HG03575 (cell line): ENCODE measurements at regions not wholly inside any gene's neighbourhood (a gene's known extent, or its start where the extent isn't known, plus 50 kb on each side); places are given as distances from the start of the nearest gene placed in this dataset.

Source experiments
- ATAC-seq: cut with Tn5 transposase; IDR thresholded peaks from one replicate; pipeline ENCODE4 v1.9.1; 2021; ENCODE audit not compliant: unreplicated experiment, insufficient number of reproducible peaks, low FRiP score; ENCODE audit errors: extremely low read depth

DNA sequence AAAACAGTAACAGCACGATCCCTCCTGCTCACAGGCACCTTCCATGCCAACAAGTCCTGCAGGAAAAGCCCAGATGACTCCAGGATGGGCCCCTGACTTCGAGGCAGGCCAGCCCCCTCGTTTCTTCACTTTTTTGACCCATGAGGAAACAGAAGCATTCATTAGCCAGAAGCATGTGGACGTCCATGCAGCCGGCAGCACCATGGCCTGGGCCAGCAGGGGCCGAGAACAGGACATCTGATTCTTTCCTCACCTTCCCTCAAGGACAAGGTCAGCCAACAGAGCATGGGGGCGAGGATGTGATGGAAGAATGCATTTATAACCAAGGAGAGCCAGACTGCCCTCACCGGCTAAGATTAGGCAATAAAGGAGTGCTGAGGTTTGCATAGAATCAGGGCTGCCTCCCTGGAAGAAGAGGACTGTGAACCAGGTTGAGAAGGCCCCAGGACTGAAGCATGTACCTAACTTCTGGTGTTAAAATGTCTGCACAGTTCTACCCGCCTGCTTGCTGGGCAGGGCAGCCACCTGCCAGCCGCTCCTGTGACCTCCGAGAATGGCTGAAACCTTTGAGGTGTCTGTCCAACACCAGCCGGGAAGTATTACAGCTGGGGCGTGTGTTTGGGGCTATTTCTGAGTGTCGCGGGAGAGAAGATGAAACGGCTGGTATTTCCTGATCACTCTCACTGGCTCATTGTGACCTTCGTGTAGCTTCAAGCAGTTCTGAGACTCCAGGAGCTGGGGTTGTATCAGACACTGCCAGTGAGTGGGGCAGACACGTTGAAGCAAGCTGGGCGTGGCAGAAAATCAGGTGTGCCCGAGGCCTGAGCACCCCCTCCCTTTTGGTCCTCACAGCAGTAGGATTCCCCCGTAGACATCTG is 94.0 kb upstream of the TNRC6C start:
- ATAC-seq = no peak

DNA sequence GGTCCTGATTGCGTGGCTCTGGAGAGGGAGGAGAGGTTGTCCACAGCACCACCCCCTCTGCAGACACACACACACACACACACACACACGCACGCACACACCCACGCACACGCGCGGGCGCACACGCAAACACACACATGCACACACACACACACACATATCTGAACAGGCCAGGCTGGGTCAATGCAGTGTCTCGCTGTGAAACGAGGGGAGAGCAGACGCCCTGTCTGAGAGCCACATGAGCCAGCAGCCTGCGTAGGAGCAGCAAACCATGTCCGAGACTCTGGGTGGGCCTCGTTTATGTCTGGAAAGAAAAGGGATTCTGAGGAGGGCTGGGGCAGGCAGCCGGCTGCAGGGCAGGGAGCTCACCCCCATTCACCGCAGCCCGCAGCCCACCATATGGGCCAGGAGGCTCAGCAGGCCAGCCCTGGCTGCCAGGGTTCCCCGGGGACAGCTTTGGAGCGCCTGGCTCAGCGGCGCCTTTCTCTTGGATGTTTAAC is 93.3 kb upstream of the TNRC6C start:
- ATAC-seq = no peak

DNA sequence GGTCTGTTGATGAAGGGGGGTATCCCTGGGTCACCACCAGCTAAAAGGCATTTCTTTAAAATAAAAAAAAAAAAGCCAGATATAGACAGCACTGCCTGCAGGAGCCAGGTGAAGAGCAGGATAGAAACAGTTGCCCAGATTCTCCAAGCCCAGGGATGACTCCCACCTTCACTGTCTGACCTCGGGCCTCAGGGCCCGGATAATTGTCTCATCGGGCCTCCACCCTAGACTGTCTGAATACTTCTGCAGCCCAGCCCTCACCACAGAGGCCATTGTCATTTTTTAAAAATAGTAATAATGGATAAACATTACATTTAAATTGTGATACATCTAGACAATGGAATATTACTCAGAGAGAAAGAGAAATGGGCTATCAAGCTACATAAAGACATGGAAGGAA is 92.8 kb upstream of the TNRC6C start:
- ATAC-seq = no peak

DNA sequence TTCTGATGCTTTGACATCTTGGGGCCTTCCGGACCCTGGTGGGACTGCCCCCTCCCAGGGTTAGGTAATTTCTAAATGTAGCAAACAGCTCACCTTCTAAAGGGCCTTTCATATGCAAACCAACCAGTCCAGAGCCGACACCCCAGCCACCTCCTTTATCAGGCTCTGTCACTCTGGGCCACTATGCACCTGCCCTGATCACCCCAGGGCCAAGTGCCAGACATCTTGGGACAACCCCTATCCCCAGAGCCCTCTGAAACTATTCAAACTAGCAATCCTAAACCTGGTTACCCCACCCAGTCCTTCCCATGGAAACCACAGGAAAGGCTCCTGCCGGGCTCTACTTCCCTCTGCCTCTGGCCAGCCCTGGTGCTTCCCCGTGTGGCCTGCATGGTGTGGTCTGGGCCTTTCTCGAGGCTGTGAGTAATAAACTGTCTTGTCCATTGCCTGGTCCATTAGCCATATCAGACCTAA is 91.2 kb upstream of the TNRC6C start:
- no peak for ATAC-seq

DNA sequence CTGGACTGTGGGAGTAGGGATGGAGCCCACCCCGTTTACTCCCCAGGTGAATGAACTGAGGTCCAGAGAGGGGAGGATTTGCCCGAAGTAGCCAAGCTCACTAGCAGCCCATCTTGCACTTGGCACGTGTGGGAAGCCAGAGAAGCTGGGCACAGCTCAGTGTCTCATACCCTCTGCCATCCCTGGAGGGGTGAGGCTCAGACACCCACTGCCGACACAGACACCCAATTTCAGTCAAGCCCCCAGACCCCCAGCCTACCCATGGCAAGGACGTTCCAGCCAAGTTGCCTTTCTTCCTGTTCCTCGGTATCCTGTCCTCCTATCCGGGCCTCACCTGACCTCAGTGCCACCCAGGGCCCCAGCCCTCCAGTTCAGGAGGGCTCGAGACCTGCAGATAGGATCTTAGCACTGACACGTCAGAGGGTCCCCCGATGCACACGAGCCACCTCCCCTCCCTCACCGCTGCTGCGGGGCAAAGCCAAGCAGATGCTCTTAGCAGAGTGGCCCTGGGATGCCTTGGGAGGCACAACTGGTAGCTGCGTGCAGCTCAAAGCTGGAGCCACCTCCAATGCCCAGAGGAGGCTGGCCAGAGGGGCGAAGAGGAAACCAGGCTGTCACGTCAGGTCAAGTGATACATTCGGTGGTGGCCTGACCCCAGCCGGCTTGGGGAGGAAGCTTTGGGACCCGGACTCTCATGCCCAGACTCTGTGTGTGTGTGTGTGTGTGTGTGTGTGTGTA is 90.4 kb upstream of the TNRC6C start:
- ATAC-seq = no peak

GRCh38 chr17:77869041-77869599 is 89.4 kb upstream of the TNRC6C start:
- no peak for ATAC-seq

DNA sequence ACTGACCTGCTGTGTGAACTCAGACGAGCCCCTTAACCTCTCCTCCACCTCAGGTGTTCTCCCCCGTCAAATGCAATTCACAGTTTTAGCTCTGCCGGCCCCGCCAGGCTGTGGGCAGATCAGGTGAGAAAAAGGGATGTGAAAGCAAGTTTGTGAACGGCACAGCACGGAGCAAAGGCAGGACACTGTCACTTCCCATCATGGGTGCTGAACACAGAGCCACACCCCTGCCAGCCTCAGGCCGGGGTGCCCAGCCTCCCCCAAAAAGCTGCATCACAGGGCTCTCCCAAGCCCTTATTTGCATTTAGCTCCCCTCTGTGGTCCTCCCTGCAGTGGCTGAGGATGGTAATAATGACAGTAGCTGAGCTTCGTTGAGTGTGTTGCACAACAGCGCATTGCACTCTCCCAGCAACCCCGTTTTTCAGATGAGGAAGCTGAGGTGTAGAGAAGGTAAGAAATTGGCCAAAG is 88.8 kb upstream of the TNRC6C start:
- peak; percentile 38 for ATAC-seq

DNA sequence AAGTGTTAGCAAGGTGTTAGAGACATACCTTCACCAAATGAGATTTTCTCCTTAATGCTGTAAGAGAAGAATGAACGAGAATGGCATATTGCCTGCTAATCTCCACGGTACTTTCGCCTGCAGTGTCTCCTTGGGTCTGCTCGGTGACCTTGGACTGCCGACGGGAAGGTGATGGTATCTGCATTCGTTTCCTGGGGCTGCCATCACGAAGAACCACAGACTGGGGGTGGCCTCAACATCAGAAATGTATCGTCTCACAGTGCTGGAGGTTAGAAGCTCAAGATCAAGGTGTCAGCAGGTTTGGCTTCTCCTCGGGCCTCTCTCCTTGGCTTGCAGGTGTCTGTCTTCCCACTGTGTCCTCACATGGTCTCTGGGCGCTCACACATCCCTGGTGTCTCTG is 86.3 kb upstream of the TNRC6C start:
- no peak for ATAC-seq

DNA sequence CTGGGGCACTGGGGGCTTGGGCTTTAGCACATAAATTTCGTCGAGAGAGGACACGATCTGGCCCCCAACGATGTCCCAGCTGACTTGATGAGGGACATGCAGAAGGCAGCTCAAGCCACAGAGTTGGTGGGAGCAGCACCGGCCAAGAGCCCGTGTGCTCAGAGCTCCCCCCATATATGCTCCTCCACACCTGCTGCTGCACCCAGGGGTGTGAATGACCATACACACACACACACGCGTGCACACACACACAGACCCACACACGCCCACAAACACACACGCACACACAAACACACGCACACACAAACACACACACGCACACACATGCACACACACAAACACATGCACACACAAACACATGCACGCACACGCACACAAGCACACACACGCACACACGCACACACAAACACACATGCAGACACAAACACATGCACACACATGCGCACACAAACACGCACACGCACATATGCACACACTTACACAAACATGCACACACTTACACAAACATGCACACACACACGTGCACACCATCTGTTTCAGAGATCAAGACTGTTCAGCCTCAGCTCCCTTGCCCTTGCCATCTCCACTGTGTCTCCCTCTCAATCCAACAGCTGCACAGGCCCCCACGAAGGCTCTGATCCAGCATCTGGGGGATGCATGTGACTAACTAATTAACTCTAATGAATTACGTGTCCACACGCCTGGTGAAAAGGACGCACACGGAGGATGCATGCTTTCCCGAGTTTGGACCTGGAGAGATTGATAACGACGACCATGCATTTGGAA is 85.6 kb upstream of the TNRC6C start:
- ATAC-seq = no peak

DNA sequence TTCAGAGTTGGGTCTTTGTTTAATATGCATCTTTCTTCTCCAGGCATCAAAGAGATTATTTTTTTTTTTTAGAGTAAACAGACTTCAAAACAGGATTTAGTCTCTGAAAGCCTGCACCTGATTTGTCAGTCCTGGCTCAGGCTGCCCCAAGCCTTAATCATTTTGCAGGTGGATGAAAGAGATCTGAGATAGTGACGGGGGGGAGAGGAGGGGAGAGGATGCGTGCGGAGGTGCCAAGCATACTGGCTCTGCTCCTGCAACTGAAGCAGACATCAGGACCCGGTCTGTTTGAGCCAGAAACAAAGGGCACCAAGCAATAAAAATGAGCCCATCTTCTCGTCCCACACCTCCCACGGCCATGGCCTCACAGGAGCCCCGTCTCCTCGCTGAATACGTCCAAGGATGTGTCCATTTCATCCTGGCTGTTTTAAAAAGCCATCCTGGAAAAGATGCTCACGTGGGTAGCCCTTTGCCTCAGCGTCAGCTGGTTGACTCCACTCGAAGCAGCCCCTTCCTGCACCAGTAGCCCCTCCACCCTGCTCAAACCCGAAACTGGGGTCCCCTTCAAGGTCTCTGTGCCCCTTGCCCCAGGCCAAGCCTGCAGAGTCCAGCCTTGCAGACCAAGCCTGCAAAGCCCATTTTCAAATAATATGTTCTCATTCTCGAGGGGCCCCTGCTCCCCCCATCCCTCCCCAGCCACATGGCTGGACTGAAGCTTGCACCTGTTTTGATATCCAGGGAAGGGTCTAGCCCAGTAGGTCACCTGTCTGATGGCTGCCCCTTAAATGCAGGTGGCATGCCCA is 84.8 kb upstream of the TNRC6C start:
- ATAC-seq = no peak

- no peak for ATAC-seq
Observed at GRCh38 chr17:77874303-77875050, 84.0 kb upstream of the TNRC6C start.

DNA sequence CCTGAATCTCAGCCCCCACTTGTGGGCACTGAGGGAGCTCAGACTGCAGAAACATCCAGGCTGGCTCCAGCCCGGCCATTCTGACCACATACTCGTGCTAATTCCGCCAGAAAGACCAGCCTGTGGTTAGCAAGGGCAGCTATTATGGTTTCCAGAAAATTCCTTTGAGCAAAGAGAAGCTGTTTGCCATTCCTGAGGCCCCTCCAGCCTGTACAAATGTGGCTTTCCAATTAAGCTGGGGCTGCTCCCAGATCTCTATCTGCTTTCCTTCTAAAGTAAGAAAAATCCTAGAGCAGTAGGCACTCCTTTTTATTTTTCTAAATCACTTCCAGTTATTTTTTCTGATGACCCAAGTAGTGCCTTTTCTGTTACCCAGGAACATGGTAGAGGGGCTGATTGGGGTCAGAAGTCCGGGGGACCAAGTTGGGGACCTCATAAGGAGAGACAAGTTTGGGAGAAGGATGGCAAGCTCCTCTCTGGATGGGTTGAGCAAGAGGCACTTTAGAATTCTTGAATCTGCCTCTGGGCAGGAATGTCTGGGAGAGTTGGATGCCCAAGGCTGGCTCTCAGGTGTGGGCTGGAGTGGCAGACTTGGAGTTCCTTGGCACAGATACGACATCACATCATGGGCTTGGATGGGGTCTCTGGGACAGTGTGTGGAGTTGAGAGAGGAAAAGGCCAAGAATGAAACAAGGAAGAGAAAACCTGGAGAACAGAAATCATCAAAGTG is 83.3 kb upstream of the TNRC6C start:
- no peak for ATAC-seq

- no peak for ATAC-seq
Observed at GRCh38 chr17:77875881-77876509, 82.5 kb upstream of the TNRC6C start.

- no peak for ATAC-seq
Observed at GRCh38 chr17:77877036-77877435, 81.5 kb upstream of the TNRC6C start.

GRCh38 chr17:77877646-77878355 is 80.7 kb upstream of the TNRC6C start:
- no peak for ATAC-seq
